Natural killer cell (primary cell): ENCODE measurements at regions not wholly inside any gene's neighbourhood (a gene's known extent, or its start where the extent isn't known, plus 50 kb on each side); places are given as distances from the start of the nearest gene placed in this dataset.

Source experiments
- ATAC-seq, 3 donors: fragments of 150-1000 bp in 2 of 3; fragments of 200-7000 bp in 1 of 3; cut with Tn5 transposase; 1 replicate in 1 of 3; 2 replicates in 2 of 3; pipeline ENCODE4 v1.10.0; 2021; ENCODE audit warnings: mild to moderate bottlenecking in 2 of 3, moderate library complexity in 2 of 3
- DNase-seq, 2 donors: peaks; one replicate each; pipeline versions ENCODE4 v3.0.0 to v3.0.0-alpha.2; 2013 to 2021; ENCODE audit warnings: mixed read lengths in 1 of 2
- H3K27ac ChIP-seq: one replicate; pipeline ENCODE4 v1.5.1; 2013; ENCODE audit warnings: mild to moderate bottlenecking, low read length
- H3K27me3 ChIP-seq: one replicate; pipeline ENCODE4 v1.6.1; 2013; ENCODE audit warnings: low read length; ENCODE audit not compliant: control insufficient read depth, insufficient read depth
- H3K36me3 ChIP-seq: one replicate; pipeline ENCODE4 v1.6.1; 2013; ENCODE audit warnings: low read length; ENCODE audit not compliant: control insufficient read depth, insufficient read depth
- H3K4me1 ChIP-seq: one replicate; pipeline ENCODE4 v1.6.1; 2013; ENCODE audit warnings: low read length; ENCODE audit not compliant: control insufficient read depth, insufficient read depth
- H3K4me3 ChIP-seq: one replicate; pipeline ENCODE4 v1.5.1; 2013; ENCODE audit warnings: low read length
- H3K9me3 ChIP-seq: one replicate; pipeline ENCODE4 v1.6.1; 2013; ENCODE audit warnings: low read length; ENCODE audit not compliant: control insufficient read depth, insufficient read depth
- H3K27ac Mint-ChIP-seq, 2 donors: one replicate each; pipeline ENCODE4 v1.8.0; 2022; ENCODE audit warnings: mild to moderate bottlenecking in 2 of 2, mixed read lengths in 2 of 2, moderate library complexity in 1 of 2
- H3K27me3 Mint-ChIP-seq, 2 donors: one replicate each; pipeline ENCODE4 v1.8.0; 2022; ENCODE audit warnings: low read depth in 2 of 2, mixed read lengths in 2 of 2
- H3K36me3 Mint-ChIP-seq: one replicate; pipeline ENCODE4 v1.8.0; 2022; ENCODE audit warnings: mixed read lengths
- H3K4me1 Mint-ChIP-seq, 2 donors: one replicate each; pipeline ENCODE4 v1.8.0; 2022; ENCODE audit warnings: mixed read lengths in 2 of 2
- H3K4me3 Mint-ChIP-seq: one replicate; pipeline ENCODE4 v1.8.0; 2022; ENCODE audit warnings: mild to moderate bottlenecking, moderate library complexity, mixed read lengths
- H3K9me3 Mint-ChIP-seq, 2 donors: one replicate each; pipeline ENCODE4 v1.8.0; 2022; ENCODE audit warnings: mixed read lengths in 2 of 2
- WGBS: methylation state at CpG from one replicate; pipeline ENCODE4 v1.1.7; 2013; ENCODE audit warnings: missing lambda C conversion rate; ENCODE audit not compliant: insufficient coverage; 5-methylcytosine and 5-hydroxymethylcytosine counted together
- intact Hi-C: fragments of 100-400 bp; cut with micrococcal nuclease; formaldehyde crosslinking; loops from one replicate; pipeline ENCODE4 v1.14.2; 2022
- TF ChIP-seq, protein P1 (sequence below): fragments of 200-600 bp; IDR thresholded peaks from one replicate; pipeline ENCODE4 v1.8.0; 2022; ENCODE audit warnings: antibody characterized with exemption

DNA sequence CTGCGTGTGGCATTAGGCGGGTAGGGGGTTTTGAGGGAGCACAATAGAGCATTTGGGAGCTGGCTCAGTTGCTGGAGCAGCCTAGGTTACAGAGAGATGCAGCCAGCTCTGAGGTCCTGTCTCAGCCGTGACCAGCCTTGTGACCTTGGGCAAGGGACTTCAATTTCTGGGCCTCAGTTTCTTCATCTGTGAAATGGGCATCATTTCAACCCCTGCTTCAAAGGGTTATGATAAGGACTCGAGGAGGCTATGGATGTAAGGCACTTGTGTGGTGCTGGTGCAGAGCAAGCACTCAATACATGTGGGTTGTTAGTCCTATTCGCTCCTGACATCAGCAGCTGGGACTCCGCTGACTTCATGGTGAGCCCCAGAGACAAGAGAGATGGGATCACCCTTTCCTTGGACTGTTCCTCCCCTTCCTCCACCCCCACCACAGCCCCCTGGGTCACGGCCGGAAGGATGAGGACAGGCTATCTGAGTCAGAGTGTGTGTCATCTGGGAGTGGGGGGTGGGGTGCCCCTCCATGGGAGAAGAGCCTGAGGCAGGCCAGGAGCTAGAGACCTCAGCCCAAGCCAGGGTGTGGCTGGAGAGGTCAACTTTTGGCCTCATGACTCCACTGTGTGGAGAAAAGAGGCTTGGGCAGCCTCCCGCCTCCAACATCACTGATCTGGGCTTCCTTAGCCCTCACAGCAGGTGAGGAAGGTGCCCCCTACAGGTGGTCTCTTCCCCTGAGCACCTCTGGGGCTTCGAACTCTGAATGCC lies 71.4 kb upstream of the ZBTB40 start:
- DNase-seq (no peak), ATAC-seq (no peak)
- no peaks in the 10 kb centered on the region for H3K9me3 ChIP-seq
- Mint-ChIP-seq H3K4me1 (no peaks in the 10 kb centered on the region), H3K9me3 (no peaks in the 10 kb centered on the region), H3K27me3 (peaks cover 5 to 16% of the 10 kb centered on the region in 2 donors), H3K4me3 (no peak overlapping the region), H3K36me3 (no peaks in the 10 kb centered on the region), H3K27ac (no peak overlapping the region)
- H3K27me3 ChIP-seq, result no peaks in the 10 kb centered on the region
- no peaks in the 10 kb centered on the region for H3K36me3 ChIP-seq
- intact Hi-C loops, result no loop called here
- H3K4me1 ChIP-seq, result no peaks in the 10 kb centered on the region
- no peak overlapping the region for H3K27ac ChIP-seq
- H3K4me3 ChIP-seq, result no peak overlapping the region
- TF ChIP-seq, protein P1, sequence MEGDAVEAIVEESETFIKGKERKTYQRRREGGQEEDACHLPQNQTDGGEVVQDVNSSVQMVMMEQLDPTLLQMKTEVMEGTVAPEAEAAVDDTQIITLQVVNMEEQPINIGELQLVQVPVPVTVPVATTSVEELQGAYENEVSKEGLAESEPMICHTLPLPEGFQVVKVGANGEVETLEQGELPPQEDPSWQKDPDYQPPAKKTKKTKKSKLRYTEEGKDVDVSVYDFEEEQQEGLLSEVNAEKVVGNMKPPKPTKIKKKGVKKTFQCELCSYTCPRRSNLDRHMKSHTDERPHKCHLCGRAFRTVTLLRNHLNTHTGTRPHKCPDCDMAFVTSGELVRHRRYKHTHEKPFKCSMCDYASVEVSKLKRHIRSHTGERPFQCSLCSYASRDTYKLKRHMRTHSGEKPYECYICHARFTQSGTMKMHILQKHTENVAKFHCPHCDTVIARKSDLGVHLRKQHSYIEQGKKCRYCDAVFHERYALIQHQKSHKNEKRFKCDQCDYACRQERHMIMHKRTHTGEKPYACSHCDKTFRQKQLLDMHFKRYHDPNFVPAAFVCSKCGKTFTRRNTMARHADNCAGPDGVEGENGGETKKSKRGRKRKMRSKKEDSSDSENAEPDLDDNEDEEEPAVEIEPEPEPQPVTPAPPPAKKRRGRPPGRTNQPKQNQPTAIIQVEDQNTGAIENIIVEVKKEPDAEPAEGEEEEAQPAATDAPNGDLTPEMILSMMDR, result no peak
- WGBS, result 82% methylated on average over 8 of the region's 10 CpGs

DNA sequence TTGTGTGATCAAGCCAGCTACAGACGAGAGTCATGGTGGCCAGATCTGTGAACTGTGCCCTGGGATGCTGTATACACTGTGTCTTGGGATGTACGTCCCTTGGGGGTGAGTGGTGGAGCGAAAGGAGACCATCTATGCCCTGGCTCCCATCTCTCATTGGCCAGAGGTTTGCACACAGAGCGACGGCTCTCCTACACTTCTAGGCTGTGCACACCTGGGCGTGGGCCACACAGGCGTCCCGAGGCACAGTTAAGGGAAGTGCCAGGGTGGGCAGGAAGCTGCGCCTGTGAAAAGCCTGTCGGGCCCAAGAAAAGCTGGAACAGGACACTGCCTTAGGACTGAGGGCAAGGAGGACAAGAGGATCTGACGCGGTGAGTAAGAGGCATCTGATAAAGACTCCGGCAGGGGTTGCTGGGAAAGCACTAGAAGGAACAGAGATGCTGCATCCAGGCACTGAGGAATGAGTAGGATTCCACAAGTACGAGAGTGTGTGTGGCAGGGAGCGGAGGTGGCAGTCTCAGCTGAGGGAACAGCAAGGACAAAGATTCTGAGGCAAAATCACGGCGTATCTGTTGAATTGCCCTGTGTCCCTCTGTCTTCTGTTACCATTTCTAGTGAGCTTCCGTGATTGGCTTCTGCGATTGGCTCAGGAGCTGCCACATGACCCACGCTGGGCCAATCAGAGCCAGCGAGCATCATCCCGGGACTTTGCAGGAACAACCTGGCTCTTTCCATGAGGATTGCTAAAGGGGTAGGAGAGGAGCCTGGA lies 67.9 kb upstream of the ZBTB40 start:
- H3K4me3 Mint-ChIP-seq, result no peak overlapping the region
- Histone ChIP-seq H3K27me3 (no peaks in the 10 kb centered on the region), H3K4me1 (no peaks in the 10 kb centered on the region), H3K36me3 (no peaks in the 10 kb centered on the region), H3K27ac (no peak overlapping the region), H3K4me3 (no peak overlapping the region), H3K9me3 (no peaks in the 10 kb centered on the region)
- H3K9me3 Mint-ChIP-seq, result no peaks in the 10 kb centered on the region
- H3K36me3 Mint-ChIP-seq, result no peaks in the 10 kb centered on the region
- intact Hi-C loops, result no loop called here
- WGBS, result 79% methylated on average over 22 of the region's 22 CpGs
- H3K4me1 Mint-ChIP-seq, result no peaks in the 10 kb centered on the region
- no peak for DNase-seq
- TF ChIP-seq, protein P1, result no peak
- peaks cover 16 to 29% of the 10 kb centered on the region in 2 donors for H3K27me3 Mint-ChIP-seq
- no peak overlapping the region for H3K27ac Mint-ChIP-seq
- ATAC-seq, result no peak

DNA sequence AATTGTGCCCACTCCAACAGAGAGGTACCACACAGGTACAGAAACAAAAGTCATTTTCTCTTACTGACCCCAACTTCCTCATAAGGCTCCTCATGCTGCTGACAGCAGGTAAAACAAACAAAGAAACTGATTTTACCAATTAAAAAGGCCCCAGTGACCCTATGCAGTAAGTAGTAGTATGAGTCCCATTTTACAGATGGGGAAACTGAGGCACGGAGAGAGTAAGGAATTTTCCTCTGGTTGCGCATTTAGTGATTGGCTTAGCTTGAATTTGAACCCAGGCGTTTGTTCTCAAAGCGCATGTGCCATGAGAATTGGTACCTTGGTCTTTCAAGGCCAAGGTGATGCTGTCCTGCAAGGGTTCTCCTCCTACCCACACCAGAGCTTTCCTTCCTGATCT lies 66.1 kb upstream of the ZBTB40 start:
- no peaks in the 10 kb centered on the region for H3K9me3 ChIP-seq
- intact Hi-C loops, result no loop called here
- no peaks in the 10 kb centered on the region for H3K27me3 ChIP-seq
- ATAC-seq, result no peak
- H3K27ac ChIP-seq, result no peak overlapping the region
- H3K4me3 ChIP-seq, result no peak overlapping the region
- Mint-ChIP-seq H3K27me3 (peaks cover 16 to 29% of the 10 kb centered on the region in 2 donors), H3K27ac (no peak overlapping the region), H3K4me1 (no peaks in the 10 kb centered on the region), H3K9me3 (no peaks in the 10 kb centered on the region), H3K36me3 (no peaks in the 10 kb centered on the region), H3K4me3 (no peak overlapping the region)
- 81% methylated on average over 4 of the region's 4 CpGs for WGBS
- no peaks in the 10 kb centered on the region for H3K36me3 ChIP-seq
- TF ChIP-seq, protein P1, result no peak
- no peaks in the 10 kb centered on the region for H3K4me1 ChIP-seq
- no peak for DNase-seq
